ENCODE measurements at regions not wholly inside any gene's neighbourhood (a gene's known extent, or its start where the extent isn't known, plus 50 kb on each side); places are given as distances from the start of the nearest gene placed in this dataset.
"Not testable (repeated sequence)": the region's sequence is repeated elsewhere in the genome, so short reads cannot be mapped to it uniquely, and the experiment has no call there.

DNA sequence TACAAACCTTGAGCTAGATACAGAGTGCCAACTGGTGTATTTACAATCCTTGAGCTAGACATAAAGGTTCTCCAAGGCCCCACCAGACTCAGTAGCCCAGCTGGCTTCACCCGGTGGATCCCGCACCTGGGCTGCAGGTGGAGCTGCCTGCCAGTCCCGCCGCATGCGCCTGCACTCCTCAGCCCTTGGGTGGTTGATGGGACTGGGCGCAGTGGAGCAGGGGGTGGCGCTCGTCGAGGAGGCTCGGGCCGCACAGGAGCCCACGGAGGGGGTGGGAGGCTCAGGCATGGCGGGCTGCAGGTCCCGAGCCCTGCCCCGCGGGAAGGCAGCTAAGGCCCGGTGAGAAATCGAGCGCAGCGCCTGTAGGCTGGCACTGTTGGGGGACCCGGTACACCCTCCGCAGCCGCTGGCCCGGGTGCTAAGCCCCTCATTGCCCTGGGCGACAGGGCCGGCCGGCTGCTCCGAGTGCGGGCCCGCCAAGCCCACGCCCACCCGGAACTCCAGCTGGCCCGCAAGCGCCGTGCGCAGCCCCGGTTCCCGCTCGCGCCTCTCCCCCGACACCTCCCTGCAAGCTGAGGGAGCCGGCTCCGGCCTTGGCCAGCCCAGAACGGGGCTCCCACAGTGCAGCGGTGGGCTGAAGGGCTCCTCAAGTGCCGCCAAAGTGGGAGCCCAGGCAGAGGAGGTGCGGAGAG is 116.5 kb upstream of the NEIL3 start:
- DNase-seq = not testable (repeated sequence)

DNA sequence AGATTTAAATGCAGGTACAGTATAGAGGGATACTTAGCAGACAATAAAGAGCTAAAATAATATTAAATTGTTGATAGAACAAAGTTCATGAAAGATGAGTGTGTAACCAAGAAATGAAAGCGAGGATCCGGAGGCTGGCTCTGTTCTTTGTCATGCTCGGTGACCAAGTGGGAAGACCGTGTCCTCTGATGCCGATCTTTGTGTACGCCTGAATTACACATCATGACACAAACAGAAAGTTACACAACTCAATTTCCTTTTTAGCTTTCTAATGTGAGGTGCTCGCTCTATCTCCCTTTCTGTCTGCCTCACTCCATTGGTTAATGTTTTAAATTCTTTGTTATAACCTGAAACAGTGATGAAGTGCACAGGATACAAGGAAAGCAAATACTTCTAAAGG is 114.8 kb upstream of the NEIL3 start:
- DNase-seq = no peak

DNA sequence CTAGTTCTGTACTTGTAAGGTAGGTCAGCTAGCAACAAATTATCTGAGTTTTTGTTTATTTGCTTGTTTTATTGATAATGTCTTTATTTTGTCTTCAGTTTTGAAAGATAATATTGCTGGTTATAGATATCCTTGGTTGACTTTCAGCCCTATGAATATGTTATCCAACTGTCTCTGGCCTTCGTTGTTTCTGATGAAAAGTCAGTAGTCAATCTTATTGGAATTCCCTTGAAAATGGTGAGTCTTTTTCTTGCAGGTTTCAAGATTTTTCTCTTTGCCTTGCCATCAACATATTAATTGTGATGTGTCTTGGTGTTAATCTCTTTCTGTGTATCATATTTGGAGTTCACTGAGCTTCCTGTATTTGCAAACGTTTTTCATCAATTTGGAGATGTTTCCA is 113.1 kb upstream of the NEIL3 start:
- DNase-seq = no peak

DNA sequence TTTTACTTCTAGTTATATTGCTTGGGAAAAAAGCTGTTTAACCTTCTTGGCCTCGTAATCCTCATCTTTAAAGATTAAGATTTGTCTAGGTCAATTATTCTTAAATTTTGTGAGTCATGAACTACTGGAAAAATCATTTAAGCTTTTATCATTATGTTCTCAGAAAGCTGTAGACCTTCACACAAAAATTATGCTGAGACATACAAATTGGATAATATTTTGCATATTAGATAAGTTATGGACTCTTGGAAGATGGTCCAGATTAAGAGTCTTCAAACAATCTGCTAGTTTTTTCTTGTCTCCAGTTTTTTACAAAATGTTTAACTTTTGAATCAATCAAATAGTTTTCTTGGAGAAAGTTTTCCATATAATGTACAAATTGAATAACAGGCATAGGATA is 108.1 kb upstream of the NEIL3 start:
- DNase-seq = no peak

DNA sequence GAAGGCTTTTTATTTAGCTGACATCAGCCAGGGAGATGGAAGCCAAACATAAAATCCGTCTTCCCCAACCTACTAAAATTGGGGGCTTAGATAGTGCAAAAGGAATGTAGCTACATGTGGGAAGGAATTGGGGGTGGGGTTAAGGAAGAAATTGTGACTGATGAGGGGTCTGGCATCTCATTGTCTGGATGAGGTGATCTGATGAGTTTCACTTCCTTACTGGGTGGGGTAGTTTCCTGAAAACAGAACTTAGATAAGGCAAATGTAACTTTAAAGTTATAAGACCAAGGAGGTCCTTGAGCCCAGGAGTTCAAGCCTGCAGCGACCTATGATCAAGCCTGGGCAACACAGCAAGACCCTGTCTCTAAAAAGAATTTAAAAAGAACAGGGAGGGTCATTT is 105.5 kb upstream of the NEIL3 start:
- no peak for DNase-seq

DNA sequence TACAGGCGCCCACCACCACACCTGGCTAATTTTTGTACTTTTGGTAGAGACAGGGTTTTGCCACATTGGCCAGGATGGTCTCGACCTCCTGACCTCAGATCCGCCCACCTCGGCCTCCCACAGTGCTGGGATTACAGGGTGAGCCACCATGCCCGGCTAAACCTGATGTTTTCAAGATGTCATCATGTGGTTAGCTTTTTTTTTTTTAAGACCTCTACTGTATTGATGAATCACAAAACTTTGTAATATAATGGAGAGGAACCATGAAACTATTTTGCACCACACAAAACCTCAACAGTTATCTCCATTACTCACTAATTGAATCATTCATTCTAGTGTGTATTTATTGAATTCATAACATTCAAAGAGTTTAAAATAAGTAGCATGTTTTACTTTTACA is 94.7 kb upstream of the NEIL3 start:
- DNase-seq = no peak

DNA sequence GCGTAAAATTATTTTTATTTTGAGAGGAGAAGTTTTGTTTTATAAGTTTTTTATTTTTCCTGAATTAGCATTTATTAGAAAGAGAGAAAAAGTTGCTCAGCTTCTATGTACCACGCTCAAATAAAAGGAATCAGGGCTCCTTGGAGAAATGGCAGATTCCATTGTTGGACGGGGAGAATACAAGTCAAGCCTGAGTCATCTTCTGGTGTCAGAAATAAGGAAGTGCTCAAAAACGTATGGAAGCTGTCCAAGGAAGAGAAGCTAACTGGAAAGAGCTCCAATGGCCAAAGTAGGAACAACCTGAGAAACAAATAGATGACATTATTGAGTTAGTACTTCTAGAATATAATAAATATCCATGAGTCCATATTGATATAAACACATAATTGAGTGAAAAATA is 89.3 kb upstream of the NEIL3 start:
- DNase-seq = no peak

DNA sequence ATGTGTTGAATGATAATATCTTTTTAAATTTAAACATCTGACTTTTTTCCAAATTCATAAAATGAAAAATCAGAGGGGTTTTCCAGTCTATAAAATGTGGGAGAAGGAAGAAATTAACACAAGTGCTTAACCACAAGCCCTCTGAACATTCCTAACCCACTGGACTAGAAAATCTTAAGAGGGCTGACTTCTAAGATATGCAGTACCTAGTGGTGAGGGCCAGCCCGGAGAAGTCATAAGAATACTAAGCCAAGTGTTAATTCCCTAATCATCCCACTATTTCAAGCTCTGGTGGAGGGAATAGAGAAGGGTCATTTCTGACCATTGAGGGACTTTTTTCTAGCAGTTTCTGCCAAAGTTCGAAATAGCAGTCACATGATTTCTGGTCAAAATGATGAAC is 86.9 kb upstream of the NEIL3 start:
- no peak for DNase-seq

DNA sequence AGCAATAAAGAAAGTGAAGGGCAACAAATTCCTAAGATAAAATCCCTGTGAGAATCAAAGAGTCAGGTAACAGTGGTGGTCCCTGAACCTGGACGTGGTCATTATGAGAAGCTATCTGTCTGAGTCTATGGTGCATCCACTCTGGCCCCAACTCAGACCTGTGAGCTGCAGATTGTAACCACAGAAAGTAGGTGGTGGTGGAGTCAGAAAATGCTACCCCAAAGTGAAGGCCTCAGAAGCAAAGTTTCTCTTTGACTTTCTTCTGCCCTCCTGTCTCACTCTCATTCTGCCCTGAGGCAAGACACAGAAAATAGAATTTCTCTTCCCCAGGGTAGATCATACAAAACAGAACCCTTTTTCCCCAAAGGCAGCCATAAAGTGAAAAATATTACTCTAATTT is 84.1 kb upstream of the NEIL3 start:
- no peak for DNase-seq

DNA sequence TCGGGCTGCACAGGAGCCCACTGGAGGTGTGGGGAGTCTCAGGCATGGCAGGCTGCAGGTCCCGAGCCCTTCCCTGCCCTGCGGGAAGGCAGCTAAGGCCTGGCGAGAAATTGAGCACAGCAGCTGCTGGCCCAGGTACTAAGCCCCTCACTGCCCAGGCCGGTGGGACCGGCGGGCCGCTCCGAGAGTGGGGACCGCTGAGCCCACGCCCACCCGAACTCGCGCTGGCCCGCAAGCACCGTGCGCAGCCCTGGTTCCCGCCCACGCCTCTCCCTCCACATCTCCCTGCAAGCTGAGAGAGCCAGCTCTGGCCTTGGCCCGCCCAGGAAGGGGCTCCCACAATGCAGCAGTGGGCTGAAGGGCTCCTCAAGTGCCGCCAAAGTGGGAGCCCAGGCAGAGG is 82.0 kb upstream of the NEIL3 start:
- no peak for DNase-seq

DNA sequence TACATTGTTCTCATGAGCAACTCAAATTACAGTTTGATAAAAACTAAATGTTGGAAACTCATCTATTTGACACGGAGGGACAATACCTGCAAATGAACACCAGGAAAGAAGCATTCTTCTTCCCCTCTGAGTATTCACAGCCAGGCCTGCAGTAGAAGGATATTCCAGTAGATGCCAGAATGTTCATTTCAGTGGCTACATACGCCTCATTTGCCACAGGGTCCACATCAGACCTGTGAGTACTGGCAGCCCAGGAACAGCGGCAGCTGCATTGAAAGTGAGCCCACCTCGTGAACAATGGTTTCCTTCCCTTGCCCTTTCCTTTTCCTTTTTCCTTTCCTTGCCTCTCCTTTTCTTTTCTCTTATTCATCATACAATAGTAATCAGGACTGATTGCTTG is 81.1 kb upstream of the NEIL3 start:
- DNase-seq = no peak

DNA sequence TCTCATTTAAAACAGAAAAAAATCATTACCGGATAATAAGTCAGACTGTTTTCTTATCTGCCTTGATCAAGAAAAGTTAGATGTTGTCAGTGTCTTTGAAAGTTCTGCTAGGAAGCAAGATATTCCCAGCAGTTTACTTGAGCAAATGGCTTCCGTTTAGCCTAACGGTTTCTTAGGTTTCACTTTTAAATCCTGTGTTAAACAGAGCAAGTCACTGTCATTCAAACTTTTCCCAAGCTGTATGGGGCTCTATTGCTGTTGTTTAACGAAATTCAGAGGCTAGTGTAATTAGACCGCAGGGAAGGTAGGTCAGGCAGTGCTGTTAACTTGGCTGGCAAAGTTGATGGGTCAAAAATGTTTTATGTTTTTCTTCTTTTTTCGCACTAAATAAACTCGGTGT is 80.3 kb upstream of the NEIL3 start:
- no peak for DNase-seq

DNA sequence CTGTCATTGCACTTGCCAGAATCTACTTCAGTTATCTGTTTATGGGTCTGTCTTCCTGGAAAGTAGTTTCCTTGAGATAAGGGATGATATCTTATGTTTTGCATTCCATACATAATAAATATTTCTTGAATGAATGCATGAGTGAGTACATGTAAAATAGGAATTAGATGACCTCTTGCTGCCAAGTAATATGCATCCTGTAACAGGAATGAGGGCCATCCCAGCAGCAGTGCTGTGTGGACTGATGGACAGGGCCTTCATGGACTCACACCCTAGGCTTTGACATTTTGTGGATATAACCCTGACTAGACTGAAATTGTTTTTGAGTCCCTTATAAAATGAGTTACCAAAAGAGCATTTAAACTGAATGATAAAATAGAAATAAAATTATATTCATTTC is 77.2 kb upstream of the NEIL3 start:
- DNase-seq = no peak

DNA sequence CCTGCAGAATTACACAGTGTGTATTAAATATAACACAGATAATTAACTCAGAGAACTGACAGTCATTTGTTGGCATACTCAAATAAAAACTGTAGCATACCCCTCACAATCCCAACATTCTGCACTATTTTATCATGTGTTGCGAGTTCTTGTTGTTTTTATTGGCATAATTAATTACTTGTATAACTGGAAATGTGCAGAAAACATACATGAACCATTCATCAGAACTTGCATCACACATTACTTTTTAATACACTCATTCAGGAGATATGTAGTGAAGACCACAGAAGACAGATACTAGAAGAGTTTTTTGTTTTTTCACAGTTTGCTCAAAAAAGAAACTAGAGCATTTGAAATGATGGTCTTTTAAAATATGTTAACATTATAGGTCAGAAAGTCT is 74.6 kb upstream of the NEIL3 start:
- no peak for DNase-seq

DNA sequence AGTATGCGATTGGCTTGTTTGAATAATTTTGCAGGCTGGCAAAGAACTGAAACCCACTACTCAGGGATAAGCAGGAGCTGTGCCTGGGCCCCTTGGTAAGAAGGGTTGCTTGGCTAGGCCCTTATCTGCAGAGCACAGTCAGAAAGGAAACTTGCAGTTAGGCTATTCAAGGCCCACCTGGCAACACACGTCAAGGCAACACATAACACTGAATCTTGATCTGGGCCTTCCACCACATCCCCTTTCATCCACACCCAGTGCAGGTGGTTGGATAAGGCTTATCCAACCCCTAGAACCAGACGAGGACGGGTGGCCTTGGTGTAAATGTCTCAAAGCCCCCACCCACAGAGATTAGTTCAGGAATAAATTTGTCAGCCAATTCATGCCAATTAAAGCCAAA is 72.8 kb upstream of the NEIL3 start:
- no peak for DNase-seq

DNA sequence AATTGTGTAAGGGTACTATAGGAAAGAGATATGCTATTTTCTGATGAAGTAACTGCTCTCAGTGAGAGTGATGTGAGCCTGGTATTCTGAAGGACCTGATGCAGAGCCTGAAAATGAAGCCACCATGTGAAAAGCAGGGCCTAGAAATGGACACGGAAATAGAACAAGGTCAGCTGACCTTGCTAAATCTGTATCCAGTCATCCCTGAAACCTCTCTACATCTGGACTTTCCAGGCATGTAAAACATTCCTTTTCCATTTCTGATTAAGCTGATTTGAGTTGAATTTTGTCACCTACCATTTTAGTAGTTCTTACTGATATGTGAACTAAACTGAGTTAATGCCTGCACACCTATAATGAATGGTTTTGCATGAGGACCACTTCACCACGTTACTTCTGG is 72.4 kb upstream of the NEIL3 start:
- no peak for DNase-seq

DNA sequence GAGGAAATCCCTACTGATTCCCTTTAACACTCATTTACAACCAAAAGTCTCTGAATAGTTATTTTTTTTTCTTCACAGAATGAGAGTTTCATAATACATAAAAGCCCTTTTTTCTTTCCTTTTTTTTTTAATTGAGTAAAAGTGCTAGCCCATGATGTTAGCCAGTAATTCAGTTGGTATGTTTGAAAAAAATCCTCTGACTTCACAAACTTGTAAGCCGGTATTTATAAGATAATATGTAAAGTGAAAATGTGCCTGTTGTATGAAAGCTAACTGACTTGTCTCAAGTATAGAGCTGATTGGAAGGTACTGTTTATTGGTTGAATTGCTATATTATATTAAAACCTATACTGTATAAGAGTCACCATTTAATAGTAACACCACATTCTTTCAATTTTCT is 70.2 kb upstream of the NEIL3 start:
- DNase-seq = no peak

DNA sequence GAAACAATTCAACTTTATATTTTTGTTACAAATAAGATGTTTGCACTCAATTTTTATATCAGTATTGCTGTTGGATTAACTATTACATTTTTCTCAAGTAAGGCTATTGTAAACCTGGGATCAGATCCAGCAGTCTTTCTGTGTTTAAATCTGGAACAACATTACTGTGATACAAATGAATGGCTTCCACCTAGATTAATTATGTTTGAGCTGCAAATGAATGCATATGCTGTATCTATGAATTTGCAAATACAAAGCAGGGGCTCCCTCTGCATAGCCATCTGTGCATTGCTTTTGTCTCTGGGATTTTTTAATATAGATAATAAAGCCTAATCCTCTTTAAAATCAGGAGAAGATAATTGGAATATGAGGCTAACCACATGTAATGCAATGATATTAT is 69.8 kb upstream of the NEIL3 start:
- no peak for DNase-seq

DNA sequence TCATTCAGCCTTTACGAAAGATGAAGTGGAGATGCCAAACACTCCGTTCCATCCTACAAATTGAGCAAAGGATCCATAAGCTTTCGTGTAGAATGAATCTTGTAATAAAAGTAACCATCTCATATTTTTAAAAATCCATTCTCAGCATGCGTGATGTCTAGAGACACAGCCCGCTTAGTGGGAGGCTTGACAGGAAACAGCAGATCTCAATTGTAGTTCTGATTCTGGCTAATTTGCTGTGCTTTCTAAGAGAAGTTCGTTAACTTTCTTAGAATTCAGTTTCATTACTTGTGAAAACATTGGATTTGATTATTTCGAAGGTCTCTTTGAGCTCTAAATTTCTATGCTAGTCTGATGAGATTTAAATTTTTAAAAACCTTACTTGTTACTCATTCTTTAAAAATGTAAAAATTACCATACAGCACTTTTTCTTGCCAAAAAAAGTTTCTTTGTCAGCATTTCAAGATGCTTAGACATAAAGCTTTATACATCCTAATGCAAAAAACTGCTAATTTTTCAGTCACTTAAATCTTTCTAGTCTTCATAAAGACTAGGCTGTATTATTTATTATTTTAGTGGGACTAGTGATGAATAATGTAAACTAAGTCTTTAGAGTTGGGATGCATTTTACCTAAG is 66.9 kb upstream of the NEIL3 start:
- no peak for DNase-seq

DNA sequence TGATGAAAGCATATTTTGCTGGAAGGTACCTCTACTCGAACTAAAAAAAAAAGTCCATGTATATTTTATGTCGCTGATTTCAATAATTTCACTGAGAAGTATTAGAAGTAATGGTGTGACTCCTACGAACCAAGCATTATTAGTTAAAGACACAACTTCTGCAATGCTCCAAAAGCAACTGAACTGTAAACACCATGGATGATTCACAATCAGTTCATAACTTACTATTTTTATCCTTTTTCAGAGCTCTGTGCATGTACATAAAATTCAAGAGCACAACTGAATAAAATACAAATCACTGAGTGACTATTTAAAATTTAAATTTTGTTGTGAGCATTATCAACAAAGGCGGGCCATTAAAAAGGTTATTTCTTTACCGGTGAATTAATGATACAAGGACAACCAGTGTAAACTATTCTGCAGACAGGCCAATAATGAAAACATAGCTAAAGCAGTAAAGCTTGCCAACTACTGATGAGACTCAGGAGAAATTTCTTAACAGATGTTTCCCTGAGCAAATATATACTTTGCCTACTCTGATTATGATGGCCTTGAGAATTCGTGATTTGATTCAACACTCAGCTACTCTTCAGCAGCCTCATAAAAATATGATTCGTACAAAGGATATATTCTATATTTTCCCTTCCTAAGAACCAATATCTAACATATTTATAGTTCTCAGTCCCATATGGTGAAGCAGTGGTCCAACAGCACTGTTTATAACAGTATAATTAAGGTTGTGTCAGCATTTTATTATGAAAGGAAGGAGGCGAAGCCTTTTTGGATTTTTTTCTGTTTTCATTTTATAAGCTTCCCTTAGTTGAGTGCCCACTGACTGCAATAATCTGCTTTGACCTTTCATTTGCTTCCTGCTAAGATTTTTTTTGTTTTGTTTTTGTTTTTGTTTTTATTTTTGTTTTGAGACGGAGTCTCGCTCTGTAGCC is 62.8 kb upstream of the NEIL3 start:
- DNase-seq = no peak

DNA sequence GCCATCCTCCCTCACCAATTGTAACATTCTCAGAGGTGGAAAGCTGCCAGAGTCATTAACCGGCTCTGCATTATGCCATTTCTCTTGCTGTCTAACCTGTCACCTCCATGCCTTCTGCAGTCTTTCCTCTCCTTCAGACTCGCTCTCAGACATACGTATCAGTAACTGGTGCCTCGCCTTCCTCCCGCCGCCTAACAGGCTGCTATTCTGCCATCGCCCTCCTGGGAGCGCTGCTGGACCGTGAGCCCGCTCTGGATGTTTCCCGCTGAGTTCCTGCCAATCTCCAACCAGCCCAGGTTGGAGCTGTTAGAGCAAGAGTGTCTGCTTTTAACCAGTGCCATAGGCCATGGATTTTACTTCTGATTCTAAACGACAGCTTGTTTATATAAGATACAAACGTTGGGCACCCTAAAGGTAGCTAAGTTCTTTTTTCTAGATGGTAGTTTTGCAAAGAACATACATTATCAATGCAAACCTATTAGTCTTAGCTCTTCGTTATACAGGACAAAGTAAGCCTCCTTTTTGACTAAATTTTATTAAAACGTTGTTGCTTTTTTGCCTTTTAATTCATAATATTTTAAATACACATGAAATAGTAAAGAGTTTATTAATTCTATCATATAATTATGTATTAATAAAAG is 59.5 kb upstream of the NEIL3 start:
- peak; percentile 33 to 87 for DNase-seq

DNA sequence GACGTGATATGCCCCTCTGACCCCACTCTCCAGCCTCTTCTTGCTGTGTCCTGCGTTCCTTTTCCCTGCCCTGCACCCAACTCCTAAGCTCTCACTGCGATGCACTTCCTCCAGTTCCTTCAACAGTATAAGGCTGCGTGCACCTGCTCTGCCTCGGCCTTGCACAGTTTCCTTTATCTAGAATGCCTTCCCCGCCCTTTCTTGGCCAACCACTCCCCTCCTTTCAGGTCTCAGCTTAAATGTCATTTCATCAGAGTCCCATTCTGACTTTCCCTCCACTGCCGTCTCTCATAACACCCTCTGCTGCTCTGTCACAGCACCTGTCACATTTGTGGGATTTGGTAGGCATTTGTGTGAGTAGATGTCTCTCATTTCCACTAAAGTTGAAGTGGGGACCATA is 58.4 kb upstream of the NEIL3 start:
- no peak for DNase-seq

DNA sequence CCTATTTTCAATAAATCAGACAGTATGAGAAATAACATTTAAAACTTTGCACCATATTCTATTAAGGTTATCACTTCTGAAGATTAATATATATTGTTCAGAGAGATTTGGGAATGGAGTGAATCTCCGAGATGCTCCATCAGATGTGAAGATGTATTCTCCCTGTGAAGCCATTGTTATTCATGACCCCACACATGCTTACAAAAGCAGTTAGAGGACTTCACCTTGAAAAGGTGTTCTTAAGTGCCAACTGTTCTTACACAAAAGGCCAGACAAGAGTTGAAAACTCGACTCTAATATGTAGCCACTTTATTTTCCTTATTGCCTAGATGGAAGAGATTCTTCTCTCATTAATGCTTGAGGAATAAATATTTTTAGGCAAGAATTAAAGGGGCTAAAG is 54.3 kb upstream of the NEIL3 start:
- no peak for DNase-seq

DNA sequence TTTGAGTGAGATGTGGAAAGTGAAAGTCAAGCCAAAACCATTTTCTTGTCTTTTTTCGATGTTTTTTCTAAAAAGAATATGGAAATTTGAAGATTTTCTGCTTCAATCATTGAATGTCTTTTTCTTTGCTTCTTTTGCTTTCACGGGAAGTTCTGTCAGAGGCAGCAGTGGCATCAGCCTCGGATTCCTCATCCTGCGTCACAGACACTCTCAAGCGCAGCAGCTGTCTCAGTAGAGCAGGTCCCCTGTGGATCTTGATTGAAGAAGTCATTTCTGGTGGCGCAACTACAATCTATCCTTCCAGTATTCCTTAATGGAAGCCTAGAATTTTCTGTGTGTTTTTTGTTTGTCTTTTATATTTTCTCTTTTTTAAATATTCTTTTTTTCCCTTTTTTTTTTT is 52.7 kb upstream of the NEIL3 start:
- DNase-seq = no peak

All from inflammatory macrophage treated with lipopolysaccharide for 1 hour (primary cell).